Vagina (tissue), 2 donors: ENCODE measurements at regions not wholly inside any gene's neighbourhood (a gene's known extent, or its start where the extent isn't known, plus 50 kb on each side); places are given as distances from the start of the nearest gene placed in this dataset.
A peak's percentile ranks its signal among the peaks of the same experiment; 100 is the strongest.

Experiments used
- POLR2AphosphoS5 ChIP-seq, 2 donors: sonication (generic); formaldehyde crosslinking; IDR thresholded peaks; one replicate each; pipeline ENCODE4 v1.9.0; 2017; ENCODE audit warnings: antibody characterized with exemption in 2 of 2, mild to moderate bottlenecking in 2 of 2, low read depth in 1 of 2; ENCODE audit not compliant: insufficient read depth in 1 of 2
- TF ChIP-seq, protein P1 (sequence below), 3 experiments: fragments of 450-650 bp in 2 of 3; fragments of 200-600 bp in 1 of 3; sonication (generic) in 1 of 3; IDR thresholded peaks; one replicate each; pipeline ENCODE4 v1.5.1; 2017 to 2019; ENCODE audit warnings: antibody characterized with exemption in 3 of 3, mild to moderate bottlenecking in 2 of 3, moderate library complexity in 2 of 3

DNA sequence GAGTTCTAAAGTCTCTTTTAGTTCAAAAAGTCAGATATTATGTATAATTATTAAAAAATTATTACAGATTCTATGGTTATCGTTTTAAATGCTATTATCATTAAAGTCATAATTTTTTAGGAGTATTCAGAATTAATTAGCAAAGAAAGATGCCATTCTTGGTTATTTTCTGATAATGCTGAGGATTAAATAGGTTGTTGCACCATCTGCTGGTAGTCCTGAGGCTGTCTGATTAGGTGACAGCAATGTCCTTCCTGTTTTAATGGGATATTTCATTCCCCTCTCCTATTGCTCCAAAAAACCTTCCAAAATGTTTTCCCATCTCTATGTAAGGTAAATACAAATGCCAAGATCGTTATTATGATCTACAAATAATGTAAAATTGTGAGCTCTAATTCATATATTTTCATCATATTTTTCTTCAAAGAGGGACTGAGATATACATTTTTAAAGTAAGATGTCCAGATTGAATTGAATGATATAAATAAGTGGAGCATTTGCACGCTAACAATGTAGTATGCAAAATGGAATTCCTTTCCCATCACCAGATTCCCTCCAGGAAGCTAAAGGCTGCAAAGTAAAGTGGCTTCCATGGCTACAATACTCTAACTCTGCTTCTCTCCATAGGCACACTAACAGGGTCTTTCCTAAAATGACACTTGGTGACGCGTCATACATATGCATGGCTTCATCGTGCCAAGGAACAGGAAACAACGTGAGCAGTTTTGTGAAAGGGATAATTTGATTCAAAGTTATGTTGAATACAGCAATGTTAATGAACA is 58.8 kb upstream of the AKR1E2 start:
- TF ChIP-seq, protein P1, sequence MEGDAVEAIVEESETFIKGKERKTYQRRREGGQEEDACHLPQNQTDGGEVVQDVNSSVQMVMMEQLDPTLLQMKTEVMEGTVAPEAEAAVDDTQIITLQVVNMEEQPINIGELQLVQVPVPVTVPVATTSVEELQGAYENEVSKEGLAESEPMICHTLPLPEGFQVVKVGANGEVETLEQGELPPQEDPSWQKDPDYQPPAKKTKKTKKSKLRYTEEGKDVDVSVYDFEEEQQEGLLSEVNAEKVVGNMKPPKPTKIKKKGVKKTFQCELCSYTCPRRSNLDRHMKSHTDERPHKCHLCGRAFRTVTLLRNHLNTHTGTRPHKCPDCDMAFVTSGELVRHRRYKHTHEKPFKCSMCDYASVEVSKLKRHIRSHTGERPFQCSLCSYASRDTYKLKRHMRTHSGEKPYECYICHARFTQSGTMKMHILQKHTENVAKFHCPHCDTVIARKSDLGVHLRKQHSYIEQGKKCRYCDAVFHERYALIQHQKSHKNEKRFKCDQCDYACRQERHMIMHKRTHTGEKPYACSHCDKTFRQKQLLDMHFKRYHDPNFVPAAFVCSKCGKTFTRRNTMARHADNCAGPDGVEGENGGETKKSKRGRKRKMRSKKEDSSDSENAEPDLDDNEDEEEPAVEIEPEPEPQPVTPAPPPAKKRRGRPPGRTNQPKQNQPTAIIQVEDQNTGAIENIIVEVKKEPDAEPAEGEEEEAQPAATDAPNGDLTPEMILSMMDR (IDR thresholded peaks at IDR 0.05): peak; percentile 44 to 86 (median 80)
- peak in 1 of 2 donors; percentile 68 for TF ChIP-seq POLR2AphosphoS5 (IDR thresholded peaks at IDR 0.05; ENCODE audit: insufficient read depth in 1 of 2, low read depth in 1 of 2)
